Loucy (cell line): ENCODE measurements at regions not wholly inside any gene's neighbourhood (a gene's known extent, or its start where the extent isn't known, plus 50 kb on each side); places are given as distances from the start of the nearest gene placed in this dataset.

Experiments
- H2AFZ ChIP-seq: fragments of 200-600 bp; sonication (generic); 2 replicates; pipeline ENCODE4 v1.6.0; 2016; ENCODE audit warnings: antibody characterized with exemption, mild to moderate bottlenecking, low read length, moderate library complexity
- H3F3A ChIP-seq: fragments of 200-600 bp; 2 replicates; pipeline ENCODE4 v1.6.0; 2016; ENCODE audit warnings: antibody characterized with exemption, low read depth, mild to moderate bottlenecking
- H3K27me3 ChIP-seq: fragments of 200-600 bp; sonication (generic); 2 replicates; pipeline ENCODE4 v1.6.1; 2014; ENCODE audit warnings: low read length, mild to moderate bottlenecking; ENCODE audit not compliant: insufficient read depth, poor library complexity, severe bottlenecking
- H3K36me3 ChIP-seq: fragments of 200-600 bp; sonication (generic); 2 replicates; pipeline ENCODE4 v1.6.1; 2016; ENCODE audit warnings: low read length; ENCODE audit not compliant: insufficient read depth
- H3K4me1 ChIP-seq: fragments of 200-600 bp; sonication (generic); 2 replicates; pipeline ENCODE4 v1.5.1; 2014; ENCODE audit warnings: low read length, mild to moderate bottlenecking; ENCODE audit not compliant: insufficient read depth, poor library complexity, severe bottlenecking
- H3K4me2 ChIP-seq: fragments of 200-600 bp; sonication (generic); 2 replicates; pipeline ENCODE4 v1.6.0; 2014; ENCODE audit warnings: antibody characterized with exemption, low read length, low read depth, mild to moderate bottlenecking; ENCODE audit not compliant: poor library complexity, severe bottlenecking
- H3K4me3 ChIP-seq: fragments of 200-600 bp; sonication (generic); 2 replicates; pipeline ENCODE4 v1.5.1; 2014; ENCODE audit warnings: low read length, mild to moderate bottlenecking, mixed read lengths; ENCODE audit not compliant: poor library complexity, severe bottlenecking
- H3K79me2 ChIP-seq: fragments of 200-600 bp; sonication (generic); 2 replicates; pipeline ENCODE4 v1.6.1; 2014; ENCODE audit warnings: low read length; ENCODE audit not compliant: insufficient read depth
- H3K9ac ChIP-seq: fragments of 200-600 bp; sonication (generic); 2 replicates; pipeline ENCODE4 v1.6.0; 2014; ENCODE audit warnings: mild to moderate bottlenecking, low read depth, low read length, moderate library complexity; ENCODE audit not compliant: poor library complexity, severe bottlenecking
- H3K9me2 ChIP-seq: fragments of 200-600 bp; sonication (generic); replicated peaks from 2 replicates; pipeline ENCODE4 v1.6.1; 2016; ENCODE audit warnings: low read depth, low read length, mixed read lengths
- H3K9me3 ChIP-seq: fragments of 200-600 bp; sonication (generic); 2 replicates; pipeline ENCODE4 v1.6.1; 2014; ENCODE audit warnings: mild to moderate bottlenecking, antibody characterized with exemption, low read length, low read depth; ENCODE audit not compliant: insufficient read depth
- H4K20me1 ChIP-seq: fragments of 200-600 bp; sonication (generic); 2 replicates; pipeline ENCODE4 v1.6.0; 2014; ENCODE audit warnings: antibody characterized with exemption, low read length, mild to moderate bottlenecking; ENCODE audit not compliant: insufficient read depth, poor library complexity, severe bottlenecking
- EZH2phosphoT487 ChIP-seq: fragments of 200-600 bp; IDR thresholded peaks from 2 replicates; pipeline ENCODE4 v1.6.1; 2018; ENCODE audit warnings: antibody characterized with exemption, mild to moderate bottlenecking, moderate library complexity, borderline replicate concordance
- TF ChIP-seq, protein P1 (sequence below): fragments of 200-600 bp; sonication (generic); conservative IDR thresholded peaks from 2 replicates; pipeline ENCODE4 v1.5.1; 2014; ENCODE audit warnings: mild to moderate bottlenecking, antibody characterized with exemption, low read length

- Histone ChIP-seq H3K9ac (no peak overlapping the region), H3K27me3 (no peaks in the 10 kb centered on the region), H3K4me3 (no peak overlapping the region), H3K79me2 (no peaks in the 10 kb centered on the region), H3K4me2 (no peak overlapping the region), H3K9me2 (0 out of 2 replicates have a peak, but pooled peaks cover 5% of the 10 kb centered on the region), H3K36me3 (no peaks in the 10 kb centered on the region), H3K4me1 (no peaks in the 10 kb centered on the region), H2AFZ (no peak overlapping the region), H3F3A (no peaks in the 10 kb centered on the region), H3K9me3 (no peaks in the 10 kb centered on the region), H4K20me1 (no peaks in the 10 kb centered on the region)
- TF ChIP-seq, protein P1, sequence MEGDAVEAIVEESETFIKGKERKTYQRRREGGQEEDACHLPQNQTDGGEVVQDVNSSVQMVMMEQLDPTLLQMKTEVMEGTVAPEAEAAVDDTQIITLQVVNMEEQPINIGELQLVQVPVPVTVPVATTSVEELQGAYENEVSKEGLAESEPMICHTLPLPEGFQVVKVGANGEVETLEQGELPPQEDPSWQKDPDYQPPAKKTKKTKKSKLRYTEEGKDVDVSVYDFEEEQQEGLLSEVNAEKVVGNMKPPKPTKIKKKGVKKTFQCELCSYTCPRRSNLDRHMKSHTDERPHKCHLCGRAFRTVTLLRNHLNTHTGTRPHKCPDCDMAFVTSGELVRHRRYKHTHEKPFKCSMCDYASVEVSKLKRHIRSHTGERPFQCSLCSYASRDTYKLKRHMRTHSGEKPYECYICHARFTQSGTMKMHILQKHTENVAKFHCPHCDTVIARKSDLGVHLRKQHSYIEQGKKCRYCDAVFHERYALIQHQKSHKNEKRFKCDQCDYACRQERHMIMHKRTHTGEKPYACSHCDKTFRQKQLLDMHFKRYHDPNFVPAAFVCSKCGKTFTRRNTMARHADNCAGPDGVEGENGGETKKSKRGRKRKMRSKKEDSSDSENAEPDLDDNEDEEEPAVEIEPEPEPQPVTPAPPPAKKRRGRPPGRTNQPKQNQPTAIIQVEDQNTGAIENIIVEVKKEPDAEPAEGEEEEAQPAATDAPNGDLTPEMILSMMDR, result no peak
- TF ChIP-seq EZH2phosphoT487, result no peak
These were observed 105.1 kb upstream of the GALNT15 start for GRCh38 chr3:16069149-16069922.

DNA sequence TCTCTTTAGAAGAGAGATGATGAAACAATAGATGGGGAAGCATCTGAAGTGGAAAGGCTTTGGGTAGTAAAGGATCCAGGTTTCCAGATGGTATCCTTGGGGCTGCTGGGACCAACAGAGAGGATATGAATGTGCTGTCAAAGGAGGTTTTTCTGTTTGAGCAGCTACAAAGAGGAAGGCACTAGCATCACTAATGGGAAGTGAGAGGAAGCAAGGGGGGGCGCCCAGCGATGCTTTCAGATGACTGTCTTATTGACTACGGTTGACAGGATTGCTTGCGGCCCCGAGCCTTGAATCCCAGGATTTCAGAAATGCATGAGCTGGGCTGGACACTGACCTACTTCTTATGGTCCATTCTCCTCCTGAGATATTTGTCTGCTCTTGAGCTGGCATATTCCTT is 103.8 kb upstream of the GALNT15 start:
- no peaks in the 10 kb centered on the region for H3K9me3 ChIP-seq
- no peaks in the 10 kb centered on the region for H3K36me3 ChIP-seq
- H3K9ac ChIP-seq, result no peak overlapping the region
- H3K9me2 ChIP-seq, result 0 out of 2 replicates have a peak, but pooled peaks cover 5% of the 10 kb centered on the region
- H3F3A ChIP-seq, result no peaks in the 10 kb centered on the region
- no peak overlapping the region for H3K4me3 ChIP-seq
- no peaks in the 10 kb centered on the region for H4K20me1 ChIP-seq
- TF ChIP-seq EZH2phosphoT487, result no peak
- TF ChIP-seq, protein P1, result no peak
- H2AFZ ChIP-seq, result no peak overlapping the region
- no peaks in the 10 kb centered on the region for H3K79me2 ChIP-seq
- no peaks in the 10 kb centered on the region for H3K4me1 ChIP-seq
- H3K4me2 ChIP-seq, result no peak overlapping the region
- H3K27me3 ChIP-seq, result no peaks in the 10 kb centered on the region

DNA sequence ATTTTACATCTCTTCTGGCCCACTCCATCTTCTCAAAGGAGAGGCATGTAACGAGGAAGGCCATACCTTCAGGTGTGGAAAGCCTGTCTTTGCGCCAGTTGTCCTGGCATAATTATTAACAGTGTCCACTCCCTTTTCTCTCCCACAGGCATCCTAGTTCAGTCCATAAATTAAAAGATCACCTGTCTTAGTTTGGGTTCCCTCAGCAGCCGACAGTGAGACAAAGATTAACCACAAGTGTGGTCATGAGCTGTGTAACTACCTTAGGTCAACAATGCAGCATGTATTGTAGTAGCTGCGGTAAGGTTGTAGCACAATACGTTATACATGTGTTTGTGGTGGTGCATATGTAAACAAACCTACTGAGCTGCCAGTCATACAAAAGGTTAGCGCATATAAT is 103.3 kb upstream of the GALNT15 start:
- H3K36me3 ChIP-seq, result no peaks in the 10 kb centered on the region
- no peaks in the 10 kb centered on the region for H3K9me3 ChIP-seq
- H3K4me3 ChIP-seq, result no peak overlapping the region
- no peaks in the 10 kb centered on the region for H3K79me2 ChIP-seq
- no peaks in the 10 kb centered on the region for H3F3A ChIP-seq
- no peaks in the 10 kb centered on the region for H3K27me3 ChIP-seq
- no peaks in the 10 kb centered on the region for H4K20me1 ChIP-seq
- no peak overlapping the region for H3K9ac ChIP-seq
- no peak overlapping the region for H3K4me2 ChIP-seq
- H3K9me2 ChIP-seq, result 0 out of 2 replicates have a peak, but pooled peaks cover 5% of the 10 kb centered on the region
- no peak overlapping the region for H2AFZ ChIP-seq
- H3K4me1 ChIP-seq, result no peaks in the 10 kb centered on the region
- TF ChIP-seq, protein P1, result no peak
- no peak for TF ChIP-seq EZH2phosphoT487
